ENCODE measurements at regions not wholly inside any gene's neighbourhood (a gene's known extent, or its start where the extent isn't known, plus 50 kb on each side); places are given as distances from the start of the nearest gene placed in this dataset.

DNA sequence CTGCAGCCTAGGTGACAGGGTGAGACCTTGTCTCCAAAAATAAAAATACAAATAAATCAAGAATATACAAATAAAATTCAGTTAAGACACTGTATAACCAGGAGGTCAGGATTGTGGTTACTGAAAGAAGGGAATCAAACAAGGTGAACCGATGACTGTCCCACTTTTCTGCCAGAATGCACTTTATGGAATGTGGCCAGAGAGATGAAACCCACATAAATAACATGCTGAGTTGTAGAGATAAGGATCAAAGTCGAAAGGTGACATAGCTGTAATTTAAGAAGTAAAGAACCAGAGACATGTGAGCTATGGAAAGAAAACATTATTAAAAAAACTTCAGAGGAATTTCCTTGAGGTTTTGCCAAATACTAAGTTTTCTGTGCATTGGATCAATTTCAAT, 1098.2 kb upstream of the USP15 start:
- Mint-ChIP-seq H3K4me1 (no peaks in the 10 kb centered on the region), H3K27ac (no peak overlapping the region), H3K27me3 (ENCODE audit: low read depth) (no peaks in the 10 kb centered on the region), H3K4me3 (no peak overlapping the region), H3K9me3 (peaks cover 5% of the 10 kb centered on the region), H3K36me3 (ENCODE audit: low read depth) (no peaks in the 10 kb centered on the region)
- TF ChIP-seq, protein P1, sequence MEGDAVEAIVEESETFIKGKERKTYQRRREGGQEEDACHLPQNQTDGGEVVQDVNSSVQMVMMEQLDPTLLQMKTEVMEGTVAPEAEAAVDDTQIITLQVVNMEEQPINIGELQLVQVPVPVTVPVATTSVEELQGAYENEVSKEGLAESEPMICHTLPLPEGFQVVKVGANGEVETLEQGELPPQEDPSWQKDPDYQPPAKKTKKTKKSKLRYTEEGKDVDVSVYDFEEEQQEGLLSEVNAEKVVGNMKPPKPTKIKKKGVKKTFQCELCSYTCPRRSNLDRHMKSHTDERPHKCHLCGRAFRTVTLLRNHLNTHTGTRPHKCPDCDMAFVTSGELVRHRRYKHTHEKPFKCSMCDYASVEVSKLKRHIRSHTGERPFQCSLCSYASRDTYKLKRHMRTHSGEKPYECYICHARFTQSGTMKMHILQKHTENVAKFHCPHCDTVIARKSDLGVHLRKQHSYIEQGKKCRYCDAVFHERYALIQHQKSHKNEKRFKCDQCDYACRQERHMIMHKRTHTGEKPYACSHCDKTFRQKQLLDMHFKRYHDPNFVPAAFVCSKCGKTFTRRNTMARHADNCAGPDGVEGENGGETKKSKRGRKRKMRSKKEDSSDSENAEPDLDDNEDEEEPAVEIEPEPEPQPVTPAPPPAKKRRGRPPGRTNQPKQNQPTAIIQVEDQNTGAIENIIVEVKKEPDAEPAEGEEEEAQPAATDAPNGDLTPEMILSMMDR (IDR thresholded peaks at IDR 0.05; ENCODE audit: unreplicated experiment in 3 of 3), result no peak

DNA sequence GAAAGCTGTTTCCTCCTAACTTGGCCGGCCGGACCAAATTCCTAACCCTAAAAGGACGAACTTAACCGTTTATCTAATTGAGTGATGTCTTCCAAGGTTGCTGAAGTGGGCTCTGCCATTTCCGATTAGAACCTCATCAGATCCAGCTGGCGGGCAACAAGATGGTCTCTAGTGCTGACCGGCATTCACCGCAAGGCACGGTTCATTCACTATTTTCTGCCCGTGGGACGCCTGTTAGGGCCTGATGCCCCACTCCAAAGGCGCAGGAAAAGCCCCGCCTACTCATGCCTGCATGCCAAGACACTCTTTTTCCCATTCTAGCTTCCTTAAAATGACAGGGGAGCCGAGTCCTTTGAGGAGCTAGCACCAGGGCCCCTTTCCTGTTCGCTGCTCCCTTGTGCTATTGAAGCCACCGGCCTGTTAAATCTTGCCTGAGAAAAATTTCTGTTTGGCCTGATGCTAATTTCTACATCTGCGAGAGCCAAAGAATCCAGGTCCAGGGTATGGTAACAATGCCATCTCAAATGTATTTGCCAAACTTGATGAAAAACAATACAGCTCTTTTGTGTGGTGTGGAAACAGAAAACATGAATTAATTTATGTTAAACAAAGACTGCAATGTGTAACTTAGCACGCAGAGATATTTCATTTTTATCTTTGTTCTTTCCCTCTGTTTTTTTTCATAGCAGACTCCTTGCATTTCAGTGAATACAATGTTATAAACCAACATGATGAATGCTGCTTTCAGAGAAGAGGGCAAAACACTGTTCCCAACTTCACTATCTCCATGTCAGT, 1071.2 kb upstream of the USP15 start:
- no peaks in the 10 kb centered on the region for H3K36me3 Mint-ChIP-seq (ENCODE audit: low read depth)

DNA sequence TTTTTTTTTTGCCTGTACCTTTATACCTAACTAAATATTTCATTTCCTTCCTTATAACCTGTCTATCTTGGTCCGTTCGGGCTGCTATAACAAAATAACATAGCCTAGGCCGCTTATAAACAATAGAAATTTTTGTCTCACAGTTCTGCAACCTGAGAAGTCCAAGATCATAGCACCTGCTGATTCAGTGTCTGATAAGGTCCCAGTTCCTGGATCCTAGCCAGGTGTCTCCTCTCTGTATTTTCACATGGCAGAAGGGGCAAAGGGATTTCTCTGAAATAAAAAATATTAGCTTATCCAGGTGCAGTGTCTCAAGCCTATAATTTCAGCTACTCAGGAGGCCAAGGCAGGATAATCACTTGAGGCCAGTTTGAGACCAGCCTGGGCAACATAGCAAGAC, 1046.6 kb upstream of the USP15 start:
- Mint-ChIP-seq H3K9me3 (no peaks in the 10 kb centered on the region), H3K4me3 (no peak overlapping the region), H3K27me3 (ENCODE audit: low read depth) (no peaks in the 10 kb centered on the region), H3K4me1 (peaks cover 5% of the 10 kb centered on the region), H3K36me3 (ENCODE audit: low read depth) (no peaks in the 10 kb centered on the region), H3K27ac (no peak overlapping the region)
- TF ChIP-seq, protein P1 (IDR thresholded peaks at IDR 0.05; ENCODE audit: unreplicated experiment in 3 of 3), result no peak

More for the DNA sequence above, 1071.2 kb upstream of the USP15 start:
- Mint-ChIP-seq H3K4me3 (no peak overlapping the region), H3K27me3 (ENCODE audit: low read depth) (peaks cover 4% of the 10 kb centered on the region), H3K9me3 (no peaks in the 10 kb centered on the region), H3K4me1 (no peaks in the 10 kb centered on the region), H3K27ac (no peak overlapping the region)
- TF ChIP-seq, protein P1 (IDR thresholded peaks at IDR 0.05; ENCODE audit: unreplicated experiment in 3 of 3), result no peak

DNA sequence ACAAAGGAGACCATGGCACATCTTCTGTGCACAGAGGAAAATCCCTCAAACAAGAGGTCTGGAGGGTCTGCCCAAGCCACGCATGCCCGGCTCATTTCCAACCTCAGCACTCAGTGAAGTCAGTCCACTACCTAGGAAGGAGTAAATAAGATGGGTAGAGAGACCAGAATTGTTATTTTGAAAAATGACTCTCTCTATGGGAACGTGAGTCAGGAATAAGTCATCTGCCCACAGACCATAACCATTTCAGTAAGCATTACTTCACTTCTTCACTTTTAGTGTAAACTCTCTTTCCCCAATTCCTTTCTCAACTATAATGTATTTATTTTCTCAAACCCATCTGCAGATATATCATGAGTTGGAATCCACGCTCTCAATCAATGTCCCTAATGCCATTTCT, 1039.9 kb upstream of the USP15 start:
- TF ChIP-seq, protein P1 (IDR thresholded peaks at IDR 0.05; ENCODE audit: unreplicated experiment in 3 of 3), result no peak
- Mint-ChIP-seq H3K4me1 (peaks cover 5% of the 10 kb centered on the region), H3K4me3 (no peak overlapping the region), H3K36me3 (ENCODE audit: low read depth) (no peaks in the 10 kb centered on the region), H3K27me3 (ENCODE audit: low read depth) (no peaks in the 10 kb centered on the region), H3K27ac (no peak overlapping the region), H3K9me3 (no peaks in the 10 kb centered on the region)

DNA sequence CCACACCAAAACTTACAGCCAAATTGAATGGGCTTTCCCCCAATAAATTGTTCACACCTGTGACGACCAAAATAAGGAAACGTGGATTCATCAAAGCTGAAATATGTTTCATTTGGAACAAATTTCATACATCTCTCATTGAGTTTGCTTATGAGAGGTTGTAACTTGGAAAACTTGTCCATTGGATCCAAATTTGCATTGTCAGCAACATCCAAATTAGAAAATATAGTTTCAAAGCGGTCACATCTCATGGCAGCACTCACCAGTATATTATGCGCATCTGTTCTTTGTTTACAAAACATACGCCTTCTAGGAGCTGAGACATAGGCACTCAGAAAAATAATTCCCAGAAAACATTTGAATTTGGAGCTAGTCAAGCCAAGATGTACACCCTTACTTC, 1028.2 kb upstream of the USP15 start:
- Mint-ChIP-seq H3K27ac (no peak overlapping the region), H3K4me3 (no peak overlapping the region), H3K36me3 (ENCODE audit: low read depth) (no peaks in the 10 kb centered on the region), H3K9me3 (no peaks in the 10 kb centered on the region), H3K4me1 (no peaks in the 10 kb centered on the region), H3K27me3 (ENCODE audit: low read depth) (no peaks in the 10 kb centered on the region)
- TF ChIP-seq, protein P1 (IDR thresholded peaks at IDR 0.05; ENCODE audit: unreplicated experiment in 3 of 3), result no peak

DNA sequence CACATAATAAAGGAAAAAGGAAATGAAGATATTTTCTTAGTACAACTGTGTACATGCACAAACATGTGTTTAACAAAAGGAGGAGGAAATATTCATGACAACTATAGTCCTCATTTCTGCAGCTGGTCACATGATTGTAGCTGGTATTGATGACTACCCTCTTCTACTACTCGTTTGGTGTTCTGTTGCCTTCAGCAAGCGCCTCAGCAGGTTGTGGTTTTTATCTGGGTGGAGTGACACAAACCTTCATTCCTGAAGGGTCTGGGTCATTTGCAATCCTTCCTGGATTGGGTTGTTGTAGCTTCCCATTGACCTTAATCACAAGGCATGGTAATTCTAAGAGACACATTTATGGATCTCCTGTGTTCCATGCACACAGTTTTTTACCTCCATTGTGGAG, 1009.9 kb upstream of the USP15 start:
- Mint-ChIP-seq H3K4me3 (no peak overlapping the region), H3K36me3 (ENCODE audit: low read depth) (no peaks in the 10 kb centered on the region), H3K9me3 (no peaks in the 10 kb centered on the region), H3K27me3 (ENCODE audit: low read depth) (no peaks in the 10 kb centered on the region), H3K27ac (no peak overlapping the region), H3K4me1 (no peaks in the 10 kb centered on the region)
- TF ChIP-seq, protein P1 (IDR thresholded peaks at IDR 0.05; ENCODE audit: unreplicated experiment in 3 of 3), result no peak

Measured in nephron (organoid).